ENCODE measurements at regions not wholly inside any gene's neighbourhood (a gene's known extent, or its start where the extent isn't known, plus 50 kb on each side); places are given as distances from the start of the nearest gene placed in this dataset.

DNA sequence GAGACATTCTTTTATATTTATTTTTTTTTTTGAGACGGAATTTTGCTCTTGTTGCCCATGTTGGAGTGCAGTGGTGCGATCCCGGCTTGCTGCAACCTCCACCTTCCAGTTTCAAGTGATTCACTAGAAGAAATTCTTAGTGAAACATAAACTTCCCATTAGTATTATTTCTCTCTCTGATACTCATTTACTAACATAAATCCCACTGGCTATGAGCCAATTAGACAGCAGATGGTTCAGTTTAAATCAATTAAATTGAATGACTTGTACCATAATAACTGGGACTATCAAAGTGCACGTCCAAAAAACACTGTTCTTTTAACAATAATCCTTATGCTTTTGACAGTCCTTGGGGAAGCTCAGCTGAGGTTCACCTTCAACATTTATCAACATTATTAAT lies 111.2 kb upstream of the PTCHD4 start:
- Histone ChIP-seq H3K4me3 (ENCODE audit: low read length) (no peak overlapping the region), H3K36me3 (ENCODE audit: control insufficient read depth in 2 of 3, insufficient read depth in 3 of 3, low read length in 3 of 3) (no peaks in the 10 kb centered on the region), H3K4me1 (ENCODE audit: control insufficient read depth in 2 of 2, insufficient read depth in 2 of 2, low read length in 2 of 2) (no peaks in the 10 kb centered on the region), H3K27me3 (ENCODE audit: control insufficient read depth in 2 of 2, insufficient read depth in 2 of 2, low read length in 2 of 2) (no peaks in the 10 kb centered on the region), H3K9me3 (ENCODE audit: control insufficient read depth in 2 of 3, low read length in 3 of 3) (no peaks in the 10 kb centered on the region), H3K27ac (ENCODE audit: low read depth, low read length) (no peak overlapping the region)
- ATAC-seq, result no peak
- intact Hi-C loops (cut with micrococcal nuclease), result no loop called here
- Mint-ChIP-seq H3K36me3 (no peaks in the 10 kb centered on the region), H3K9me3 (peaks cover 0 to 9% (median 0%) of the 10 kb centered on the region in 11 donors), H3K27me3 (no peaks in the 10 kb centered on the region), H3K27ac (no peak overlapping the region), H3K4me3 (no peak overlapping the region), H3K4me1 (no peaks in the 10 kb centered on the region)
- POLR2A ChIA-PET, result no interaction called here
- no peak for DNase-seq
- CTCF ChIA-PET, result no interaction called here

DNA sequence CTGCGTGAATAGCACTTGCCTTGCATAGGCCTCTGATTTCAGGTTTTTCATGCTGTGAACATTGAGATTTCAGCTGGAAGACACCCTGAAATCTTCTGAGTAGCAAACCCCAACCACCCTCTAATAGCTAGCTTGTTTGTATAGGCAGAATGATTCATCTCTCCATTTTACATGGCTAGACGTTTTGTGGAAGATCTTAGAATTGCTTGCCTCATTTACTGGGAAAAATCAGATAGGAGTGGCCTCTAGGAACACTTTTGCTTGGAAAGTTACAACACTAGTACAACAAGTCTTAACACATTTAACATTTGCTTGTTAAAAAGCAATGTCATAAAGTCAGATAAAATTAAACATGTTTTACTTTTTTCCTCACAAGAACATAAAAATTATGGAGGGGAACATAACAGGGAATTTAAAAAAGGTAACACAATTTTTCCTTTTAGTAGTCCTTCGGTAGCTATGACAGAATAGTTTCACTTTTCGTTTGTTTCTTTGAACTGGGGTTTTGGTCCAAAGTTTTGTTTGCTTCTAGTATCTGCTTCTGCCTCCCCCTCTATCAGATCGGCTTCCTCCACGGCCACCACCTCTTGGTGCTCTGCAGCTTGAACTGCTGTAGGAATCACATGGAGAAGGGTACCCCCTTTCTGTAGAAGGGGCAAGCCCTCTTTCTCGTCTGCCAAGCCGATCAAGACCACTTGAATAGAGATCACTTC lies 102.2 kb upstream of the PTCHD4 start:
- no peaks in the 10 kb centered on the region for H3K27me3 ChIP-seq (ENCODE audit: control insufficient read depth in 2 of 2, insufficient read depth in 2 of 2, low read length in 2 of 2)
- intact Hi-C loops (cut with micrococcal nuclease), result no loop called here
- no peaks in the 10 kb centered on the region for H3K36me3 Mint-ChIP-seq
- no peak overlapping the region for H3K4me3 Mint-ChIP-seq
- no peak overlapping the region for H3K27ac Mint-ChIP-seq
- no peak overlapping the region for H3K27ac ChIP-seq (ENCODE audit: low read depth, low read length)
- DNase-seq, result no peak
- ChIA-PET POLR2A (no interaction called here), CTCF (no interaction called here)
- H3K4me3 ChIP-seq (ENCODE audit: low read length), result no peak overlapping the region
- no peaks in the 10 kb centered on the region for H3K9me3 ChIP-seq (ENCODE audit: control insufficient read depth in 2 of 3, low read length in 3 of 3)
- no peaks in the 10 kb centered on the region for H3K4me1 Mint-ChIP-seq
- H3K4me1 ChIP-seq (ENCODE audit: control insufficient read depth in 2 of 2, insufficient read depth in 2 of 2, low read length in 2 of 2), result no peaks in the 10 kb centered on the region
- H3K36me3 ChIP-seq (ENCODE audit: control insufficient read depth in 2 of 3, insufficient read depth in 3 of 3, low read length in 3 of 3), result no peaks in the 10 kb centered on the region
- ATAC-seq, result no peak
- peaks cover 0 to 11% (median 4%) of the 10 kb centered on the region in 11 donors for H3K9me3 Mint-ChIP-seq
- no peaks in the 10 kb centered on the region for H3K27me3 Mint-ChIP-seq

DNA sequence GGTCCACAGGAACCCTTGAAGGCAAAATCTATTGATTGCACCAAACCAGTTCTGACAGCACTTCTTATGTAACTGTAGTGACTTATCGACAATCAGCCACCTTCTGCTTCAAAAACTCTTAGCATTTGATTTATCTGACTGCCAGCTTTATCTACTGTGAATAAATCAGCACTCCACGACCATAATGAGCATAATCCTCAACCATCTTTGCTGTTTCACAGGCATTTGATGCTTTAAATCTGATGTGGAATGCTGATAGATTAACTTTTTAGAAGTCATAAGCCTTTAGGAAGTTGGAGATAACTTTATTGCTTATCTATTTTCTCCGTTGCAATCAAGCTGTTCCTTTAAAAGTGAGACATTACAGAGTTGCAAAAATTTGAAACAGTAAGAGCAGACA lies 101.5 kb upstream of the PTCHD4 start:
- no peak for ATAC-seq
- H3K27ac ChIP-seq (ENCODE audit: low read depth, low read length), result no peak overlapping the region
- H3K4me1 ChIP-seq (ENCODE audit: control insufficient read depth in 2 of 2, insufficient read depth in 2 of 2, low read length in 2 of 2), result no peaks in the 10 kb centered on the region
- Mint-ChIP-seq H3K4me1 (no peaks in the 10 kb centered on the region), H3K36me3 (no peaks in the 10 kb centered on the region), H3K4me3 (no peak overlapping the region), H3K9me3 (peaks cover 0 to 11% (median 5%) of the 10 kb centered on the region in 11 donors), H3K27me3 (no peaks in the 10 kb centered on the region), H3K27ac (no peak overlapping the region)
- DNase-seq, result no peak
- H3K4me3 ChIP-seq (ENCODE audit: low read length), result no peak overlapping the region
- H3K36me3 ChIP-seq (ENCODE audit: control insufficient read depth in 2 of 3, insufficient read depth in 3 of 3, low read length in 3 of 3), result no peaks in the 10 kb centered on the region
- no peaks in the 10 kb centered on the region for H3K27me3 ChIP-seq (ENCODE audit: control insufficient read depth in 2 of 2, insufficient read depth in 2 of 2, low read length in 2 of 2)
- CTCF ChIA-PET, result no interaction called here
- intact Hi-C loops (cut with micrococcal nuclease), result no loop called here
- no peaks in the 10 kb centered on the region for H3K9me3 ChIP-seq (ENCODE audit: control insufficient read depth in 2 of 3, low read length in 3 of 3)
- POLR2A ChIA-PET, result no interaction called here

DNA sequence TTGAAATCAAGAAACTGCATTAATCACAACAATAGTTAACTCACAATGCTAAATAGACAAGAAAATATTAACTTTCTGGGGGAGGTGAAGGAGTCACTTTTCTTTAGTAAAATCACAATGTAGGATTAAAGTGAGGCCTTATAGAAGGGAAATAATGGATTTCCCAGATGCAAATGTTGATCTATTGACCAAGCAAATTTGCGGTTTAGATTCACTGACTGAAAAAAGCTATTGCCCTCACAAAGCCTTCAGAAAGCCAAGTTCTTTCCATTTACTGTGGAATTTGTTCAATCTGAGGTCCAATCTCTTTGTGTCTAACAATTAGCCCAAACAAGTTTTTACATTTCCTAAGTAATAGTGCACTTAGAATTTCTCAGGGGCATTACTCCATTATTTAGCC lies 95.1 kb upstream of the PTCHD4 start:
- ATAC-seq (no peak), DNase-seq (no peak)
- Mint-ChIP-seq H3K27ac (no peak overlapping the region), H3K4me3 (no peak overlapping the region), H3K36me3 (no peaks in the 10 kb centered on the region), H3K9me3 (peaks cover 2 to 22% (median 10%) of the 10 kb centered on the region in 11 donors), H3K27me3 (no peaks in the 10 kb centered on the region), H3K4me1 (no peaks in the 10 kb centered on the region)
- H3K9me3 ChIP-seq (ENCODE audit: control insufficient read depth in 2 of 3, low read length in 3 of 3), result no peaks in the 10 kb centered on the region
- H3K36me3 ChIP-seq (ENCODE audit: control insufficient read depth in 2 of 3, insufficient read depth in 3 of 3, low read length in 3 of 3), result no peaks in the 10 kb centered on the region
- intact Hi-C loops (cut with micrococcal nuclease), result no loop called here
- no peak overlapping the region for H3K27ac ChIP-seq (ENCODE audit: low read depth, low read length)
- ChIA-PET POLR2A (no interaction called here), CTCF (no interaction called here)
- no peak overlapping the region for H3K4me3 ChIP-seq (ENCODE audit: low read length)
- H3K27me3 ChIP-seq (ENCODE audit: control insufficient read depth in 2 of 2, insufficient read depth in 2 of 2, low read length in 2 of 2), result no peaks in the 10 kb centered on the region
- H3K4me1 ChIP-seq (ENCODE audit: control insufficient read depth in 2 of 2, insufficient read depth in 2 of 2, low read length in 2 of 2), result no peaks in the 10 kb centered on the region

DNA sequence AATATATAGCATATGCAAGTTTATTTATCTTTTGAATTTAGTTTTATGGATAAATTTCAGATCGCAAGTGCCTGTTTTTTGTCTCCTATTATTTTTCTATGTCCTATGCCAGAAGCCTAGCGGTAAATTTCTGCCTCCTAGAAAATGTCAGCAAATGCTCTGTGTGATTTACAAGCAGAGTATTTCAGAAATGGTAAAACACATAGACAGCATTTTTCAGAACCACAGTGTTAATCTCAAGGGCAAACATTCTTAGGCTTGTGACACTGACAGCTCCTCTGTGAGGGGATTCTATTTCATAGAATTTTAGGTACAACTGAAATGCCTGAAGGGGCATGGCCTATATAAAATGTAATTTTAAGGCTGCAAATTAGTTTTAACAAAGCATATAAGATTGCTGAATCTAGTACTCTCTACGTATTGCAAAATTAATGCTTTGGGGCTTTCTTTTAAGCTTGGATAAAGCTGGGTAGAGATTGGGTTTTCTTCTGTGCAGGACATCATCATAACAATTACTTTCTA lies 89.9 kb upstream of the PTCHD4 start:
- Histone ChIP-seq H3K4me1 (ENCODE audit: control insufficient read depth in 2 of 2, insufficient read depth in 2 of 2, low read length in 2 of 2) (no peaks in the 10 kb centered on the region), H3K27me3 (ENCODE audit: control insufficient read depth in 2 of 2, insufficient read depth in 2 of 2, low read length in 2 of 2) (no peaks in the 10 kb centered on the region), H3K36me3 (ENCODE audit: control insufficient read depth in 2 of 3, insufficient read depth in 3 of 3, low read length in 3 of 3) (no peaks in the 10 kb centered on the region), H3K9me3 (ENCODE audit: control insufficient read depth in 2 of 3, low read length in 3 of 3) (no peaks in the 10 kb centered on the region), H3K4me3 (ENCODE audit: low read length) (no peak overlapping the region), H3K27ac (ENCODE audit: low read depth, low read length) (no peak overlapping the region)
- no peak overlapping the region for H3K4me3 Mint-ChIP-seq
- no peak for DNase-seq
- H3K27me3 Mint-ChIP-seq, result no peaks in the 10 kb centered on the region
- no peaks in the 10 kb centered on the region for H3K36me3 Mint-ChIP-seq
- no peak for ATAC-seq
- ChIA-PET POLR2A (no interaction called here), CTCF (interaction anchor here (0.5 kb wide), 1 partner anchor 1099 kb away, joined by 6 read pairs; no protein-coding TSS in a partner anchor)
- H3K9me3 Mint-ChIP-seq, result peaks cover 0 to 17% (median 5%) of the 10 kb centered on the region in 11 donors
- intact Hi-C loops (cut with micrococcal nuclease), result no loop called here
- no peaks in the 10 kb centered on the region for H3K4me1 Mint-ChIP-seq
- H3K27ac Mint-ChIP-seq, result no peak overlapping the region

DNA sequence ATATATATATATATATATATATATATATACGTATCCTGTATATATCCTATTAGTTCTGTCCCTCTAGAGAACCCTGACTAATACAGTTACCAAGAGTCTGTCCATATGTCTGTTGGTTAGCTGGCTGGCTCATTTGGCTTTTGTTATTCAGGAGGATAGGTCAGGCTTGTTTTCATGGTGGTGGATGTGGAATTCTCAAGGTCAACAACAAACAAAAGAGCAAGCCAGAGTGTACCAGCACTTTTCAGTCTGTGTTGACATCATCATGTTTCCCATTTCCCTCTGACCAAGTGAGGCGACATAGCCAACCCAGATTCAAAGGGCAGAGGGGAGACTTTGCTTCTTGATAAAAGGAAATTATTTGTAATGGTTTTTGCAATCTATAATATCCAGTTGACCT lies 88.5 kb upstream of the PTCHD4 start:
- intact Hi-C loops (cut with micrococcal nuclease), result no loop called here
- DNase-seq, result no peak
- Histone ChIP-seq H3K4me3 (ENCODE audit: low read length) (no peak overlapping the region), H3K27ac (ENCODE audit: low read depth, low read length) (no peak overlapping the region), H3K4me1 (ENCODE audit: control insufficient read depth in 2 of 2, insufficient read depth in 2 of 2, low read length in 2 of 2) (no peaks in the 10 kb centered on the region), H3K27me3 (ENCODE audit: control insufficient read depth in 2 of 2, insufficient read depth in 2 of 2, low read length in 2 of 2) (no peaks in the 10 kb centered on the region), H3K36me3 (ENCODE audit: control insufficient read depth in 2 of 3, insufficient read depth in 3 of 3, low read length in 3 of 3) (no peaks in the 10 kb centered on the region), H3K9me3 (ENCODE audit: control insufficient read depth in 2 of 3, low read length in 3 of 3) (no peaks in the 10 kb centered on the region)
- no peaks in the 10 kb centered on the region for H3K4me1 Mint-ChIP-seq
- H3K9me3 Mint-ChIP-seq, result peaks cover 0 to 17% (median 7%) of the 10 kb centered on the region in 11 donors
- ATAC-seq, result no peak
- CTCF ChIA-PET, result no interaction called here
- no peaks in the 10 kb centered on the region for H3K27me3 Mint-ChIP-seq
- H3K36me3 Mint-ChIP-seq, result no peaks in the 10 kb centered on the region
- no peak overlapping the region for H3K27ac Mint-ChIP-seq
- no peak overlapping the region for H3K4me3 Mint-ChIP-seq
- POLR2A ChIA-PET, result no interaction called here

DNA sequence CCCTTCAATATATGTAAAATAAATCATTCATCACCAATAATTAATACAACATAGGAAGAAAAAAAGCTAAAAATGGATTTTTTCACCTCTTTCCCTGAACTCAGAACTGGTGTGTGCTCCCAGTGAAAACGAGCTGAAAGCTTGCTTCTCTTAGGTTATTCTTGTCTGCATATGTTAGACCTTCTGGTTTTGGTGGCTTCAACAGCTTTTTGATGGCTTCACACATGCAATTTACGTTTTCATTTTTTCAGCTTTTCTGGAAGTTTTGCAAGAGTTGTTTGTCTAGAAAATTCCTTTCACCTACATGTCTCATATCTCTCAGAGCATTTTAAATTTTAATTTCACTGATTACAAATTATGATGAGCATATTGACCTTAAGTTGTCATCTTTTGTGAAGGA lies 86.9 kb upstream of the PTCHD4 start:
- no peaks in the 10 kb centered on the region for H3K36me3 Mint-ChIP-seq

More for the DNA sequence above, 86.9 kb upstream of the PTCHD4 start:
- no peak for DNase-seq
- Histone ChIP-seq H3K9me3 (ENCODE audit: control insufficient read depth in 2 of 3, low read length in 3 of 3) (no peaks in the 10 kb centered on the region), H3K36me3 (ENCODE audit: control insufficient read depth in 2 of 3, insufficient read depth in 3 of 3, low read length in 3 of 3) (no peaks in the 10 kb centered on the region), H3K27me3 (ENCODE audit: control insufficient read depth in 2 of 2, insufficient read depth in 2 of 2, low read length in 2 of 2) (no peaks in the 10 kb centered on the region), H3K4me3 (ENCODE audit: low read length) (no peak overlapping the region), H3K27ac (ENCODE audit: low read depth, low read length) (no peak overlapping the region), H3K4me1 (ENCODE audit: control insufficient read depth in 2 of 2, insufficient read depth in 2 of 2, low read length in 2 of 2) (no peaks in the 10 kb centered on the region)
- no peak overlapping the region for H3K4me3 Mint-ChIP-seq
- ATAC-seq, result no peak
- H3K9me3 Mint-ChIP-seq, result peaks cover 0 to 8% (median 6%) of the 10 kb centered on the region in 11 donors
- intact Hi-C loops (cut with micrococcal nuclease), result no loop called here
- ChIA-PET POLR2A (no interaction called here), CTCF (no interaction called here)
- no peaks in the 10 kb centered on the region for H3K27me3 Mint-ChIP-seq
- H3K4me1 Mint-ChIP-seq, result no peaks in the 10 kb centered on the region
- no peak overlapping the region for H3K27ac Mint-ChIP-seq
